ENCODE measurements at regions not wholly inside any gene's neighbourhood (a gene's known extent, or its start where the extent isn't known, plus 50 kb on each side); places are given as distances from the start of the nearest gene placed in this dataset.

GRCh38 chr21:31396399-31396798, 52.3 kb upstream of the TIAM1 start:
- TF ChIP-seq, protein P1, sequence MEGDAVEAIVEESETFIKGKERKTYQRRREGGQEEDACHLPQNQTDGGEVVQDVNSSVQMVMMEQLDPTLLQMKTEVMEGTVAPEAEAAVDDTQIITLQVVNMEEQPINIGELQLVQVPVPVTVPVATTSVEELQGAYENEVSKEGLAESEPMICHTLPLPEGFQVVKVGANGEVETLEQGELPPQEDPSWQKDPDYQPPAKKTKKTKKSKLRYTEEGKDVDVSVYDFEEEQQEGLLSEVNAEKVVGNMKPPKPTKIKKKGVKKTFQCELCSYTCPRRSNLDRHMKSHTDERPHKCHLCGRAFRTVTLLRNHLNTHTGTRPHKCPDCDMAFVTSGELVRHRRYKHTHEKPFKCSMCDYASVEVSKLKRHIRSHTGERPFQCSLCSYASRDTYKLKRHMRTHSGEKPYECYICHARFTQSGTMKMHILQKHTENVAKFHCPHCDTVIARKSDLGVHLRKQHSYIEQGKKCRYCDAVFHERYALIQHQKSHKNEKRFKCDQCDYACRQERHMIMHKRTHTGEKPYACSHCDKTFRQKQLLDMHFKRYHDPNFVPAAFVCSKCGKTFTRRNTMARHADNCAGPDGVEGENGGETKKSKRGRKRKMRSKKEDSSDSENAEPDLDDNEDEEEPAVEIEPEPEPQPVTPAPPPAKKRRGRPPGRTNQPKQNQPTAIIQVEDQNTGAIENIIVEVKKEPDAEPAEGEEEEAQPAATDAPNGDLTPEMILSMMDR (IDR thresholded peaks at IDR 0.05) = no peak
- no peak overlapping the region for H3K4me3 ChIP-seq (replicated peaks in 1 of 3; ENCODE audit: low read depth in 2 of 3, low read length in 3 of 3)
- H3K27ac ChIP-seq (ENCODE audit: low read depth in 1 of 2, low read length in 2 of 2) = no peak overlapping the region
- no peaks in the 10 kb centered on the region for H3K36me3 ChIP-seq (replicated peaks in 1 of 2; ENCODE audit: control insufficient read depth in 1 of 2, insufficient read depth in 2 of 2, low read length in 2 of 2)
- 88% methylated on average over 1 of the region's 4 CpGs for WGBS (ENCODE audit: insufficient coverage)
- intact Hi-C loops (cut with micrococcal nuclease) = no loop called here
- H2AFZ ChIP-seq (ENCODE audit: insufficient read depth, low read depth, low read length, poor library complexity, severe bottlenecking) = no peak overlapping the region
- H3K4me1 ChIP-seq (ENCODE audit: control insufficient read depth in 1 of 2, insufficient read depth in 2 of 2, low read length in 2 of 2) = no peaks in the 10 kb centered on the region
- no peak overlapping the region for H3K9ac ChIP-seq (ENCODE audit: insufficient read depth, low read length, poor library complexity, severe bottlenecking)
- no peaks in the 10 kb centered on the region for H3K36me3 Mint-ChIP-seq
- H3K27ac Mint-ChIP-seq = no peak overlapping the region
- H3K79me2 ChIP-seq (ENCODE audit: insufficient read depth, low read length) = no peaks in the 10 kb centered on the region
- no peak for DNase-seq
- no peaks in the 10 kb centered on the region for H4K20me1 ChIP-seq (ENCODE audit: insufficient read depth, low read length)
- no peak overlapping the region for H3K4me2 ChIP-seq (replicated peaks; ENCODE audit: extremely low read depth, low read length, poor library complexity, severe bottlenecking)
- no peaks in the 10 kb centered on the region for H3K9me3 ChIP-seq (replicated peaks in 1 of 2; ENCODE audit: control insufficient read depth in 1 of 2, insufficient read depth in 1 of 2, low read length in 2 of 2)
- H3K4me3 Mint-ChIP-seq = no peak overlapping the region
- peaks cover 0 to 6% (median 1%) of the 10 kb centered on the region in 7 donors for H3K9me3 Mint-ChIP-seq
- H3K27me3 Mint-ChIP-seq (ENCODE audit: low read depth in 3 of 3) = peaks cover 0 to 10% (median 9%) of the 10 kb centered on the region in 3 donors
- peaks cover 0 to 2% of the 10 kb centered on the region in 2 donors for H3K27me3 ChIP-seq (ENCODE audit: control insufficient read depth in 2 of 2, insufficient read depth in 2 of 2, low read length in 2 of 2)
- peaks cover 10% of the 10 kb centered on the region for H3K4me1 Mint-ChIP-seq

DNA sequence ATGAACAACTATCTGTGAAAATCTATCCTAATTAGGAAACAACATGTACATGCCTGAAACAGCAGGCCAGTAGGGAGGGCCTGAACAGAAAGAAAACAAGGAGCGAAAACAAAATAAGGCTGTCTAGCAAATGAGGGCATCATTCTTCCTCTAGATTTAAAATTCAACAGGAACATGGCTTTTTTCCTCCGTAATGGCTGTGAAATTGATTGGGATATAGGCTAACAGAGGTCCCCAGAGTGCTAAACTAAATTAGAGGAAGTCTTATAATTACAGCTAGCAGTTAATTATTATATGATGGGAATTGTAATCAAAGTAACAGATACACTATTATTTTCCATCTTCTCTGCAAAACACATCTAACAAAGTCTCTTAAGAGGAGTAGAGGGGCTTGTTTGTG, 51.7 kb upstream of the TIAM1 start:
- Histone ChIP-seq H3K9me3 (replicated peaks in 1 of 2; ENCODE audit: control insufficient read depth in 1 of 2, insufficient read depth in 1 of 2, low read length in 2 of 2) (no peaks in the 10 kb centered on the region), H3K79me2 (ENCODE audit: insufficient read depth, low read length) (no peaks in the 10 kb centered on the region), H3K27ac (ENCODE audit: low read depth in 1 of 2, low read length in 2 of 2) (no peak overlapping the region), H2AFZ (ENCODE audit: insufficient read depth, low read depth, low read length, poor library complexity, severe bottlenecking) (no peak overlapping the region), H3K9ac (ENCODE audit: insufficient read depth, low read length, poor library complexity, severe bottlenecking) (no peak overlapping the region), H4K20me1 (ENCODE audit: insufficient read depth, low read length) (no peaks in the 10 kb centered on the region), H3K27me3 (ENCODE audit: control insufficient read depth in 2 of 2, insufficient read depth in 2 of 2, low read length in 2 of 2) (peaks cover 0 to 2% of the 10 kb centered on the region in 2 donors), H3K4me2 (replicated peaks; ENCODE audit: extremely low read depth, low read length, poor library complexity, severe bottlenecking) (no peak overlapping the region), H3K4me1 (ENCODE audit: control insufficient read depth in 1 of 2, insufficient read depth in 2 of 2, low read length in 2 of 2) (no peaks in the 10 kb centered on the region), H3K4me3 (replicated peaks in 1 of 3; ENCODE audit: low read depth in 2 of 3, low read length in 3 of 3) (no peak overlapping the region), H3K36me3 (replicated peaks in 1 of 2; ENCODE audit: control insufficient read depth in 1 of 2, insufficient read depth in 2 of 2, low read length in 2 of 2) (no peaks in the 10 kb centered on the region)
- WGBS (ENCODE audit: insufficient coverage) = 100% methylated on average over 1 of the region's 2 CpGs
- peaks cover 10% of the 10 kb centered on the region for H3K4me1 Mint-ChIP-seq
- DNase-seq = no peak
- no peaks in the 10 kb centered on the region for H3K36me3 Mint-ChIP-seq
- H3K9me3 Mint-ChIP-seq = peaks cover 0 to 6% (median 1%) of the 10 kb centered on the region in 7 donors
- TF ChIP-seq, protein P1 (IDR thresholded peaks at IDR 0.05) = no peak
- peak overlapping the region in 1 of 7 donors; percentile 41 for H3K27ac Mint-ChIP-seq
- no peak overlapping the region for H3K4me3 Mint-ChIP-seq
- intact Hi-C loops (cut with micrococcal nuclease) = no loop called here
- peaks cover 0 to 10% (median 9%) of the 10 kb centered on the region in 3 donors for H3K27me3 Mint-ChIP-seq (ENCODE audit: low read depth in 3 of 3)

Measured in CD14-positive monocyte (primary cell).